ENCODE measurements at regions not wholly inside any gene's neighbourhood (a gene's known extent, or its start where the extent isn't known, plus 50 kb on each side); places are given as distances from the start of the nearest gene placed in this dataset.
A peak's percentile ranks its signal among the peaks of the same experiment; 100 is the strongest.

- Histone ChIP-seq H3K36me3 (ENCODE audit: control insufficient read depth, insufficient read depth, low read length) (no peaks in the 10 kb centered on the region), H3K27me3 (ENCODE audit: control insufficient read depth, insufficient read depth, low read length) (no peaks in the 10 kb centered on the region; the same call in 1 of the 2 replicates), H3K4me3 (ENCODE audit: low read depth, low read length) (no peak overlapping the region)
- ChIA-PET POLR2A (no interaction called here), CTCF (no interaction called here)
- TF ChIP-seq CTCF (IDR thresholded peaks at IDR 0.05; ENCODE audit: insufficient read depth, low read depth, low read length): no peak
- DNase-seq (ENCODE audit: low read depth): no peak
These were observed 299.6 kb downstream of the ADGRG6 start for GRCh38 chr6:142601427-142601826.

GRCh38 chr6:142602972-142603371 lies 301.2 kb downstream of the ADGRG6 start:
- H3K4me3 ChIP-seq (ENCODE audit: low read depth, low read length): no peak overlapping the region
- no peak for DNase-seq (ENCODE audit: low read depth)
- no peaks in the 10 kb centered on the region; the same call in 1 of the 2 replicates for H3K27me3 ChIP-seq (ENCODE audit: control insufficient read depth, insufficient read depth, low read length)
- no peaks in the 10 kb centered on the region for H3K36me3 ChIP-seq (ENCODE audit: control insufficient read depth, insufficient read depth, low read length)
- ChIA-PET POLR2A (no interaction called here), CTCF (interaction anchor here (0.7 kb wide), 1 partner anchor 128 kb away, joined by 3 read pairs; no protein-coding TSS in a partner anchor)
- TF ChIP-seq CTCF (IDR thresholded peaks at IDR 0.05; ENCODE audit: insufficient read depth, low read depth, low read length): no peak

- no peak overlapping the region for H3K4me3 ChIP-seq (ENCODE audit: low read depth, low read length)
- no peak for TF ChIP-seq CTCF (IDR thresholded peaks at IDR 0.05; ENCODE audit: insufficient read depth, low read depth, low read length)
- peaks cover 4% of the 10 kb centered on the region for H3K27me3 ChIP-seq (ENCODE audit: control insufficient read depth, insufficient read depth, low read length)
- ChIA-PET POLR2A (no interaction called here), CTCF (no interaction called here)
- DNase-seq (ENCODE audit: low read depth): peak; percentile 14
- no peaks in the 10 kb centered on the region for H3K36me3 ChIP-seq (ENCODE audit: control insufficient read depth, insufficient read depth, low read length)
These were observed 304.2 kb downstream of the ADGRG6 start for GRCh38 chr6:142605922-142606485.

- Histone ChIP-seq H3K36me3 (ENCODE audit: control insufficient read depth, insufficient read depth, low read length) (no peaks in the 10 kb centered on the region), H3K4me3 (ENCODE audit: low read depth, low read length) (no peak overlapping the region), H3K27me3 (ENCODE audit: control insufficient read depth, insufficient read depth, low read length) (peaks cover 7% of the 10 kb centered on the region)
- DNase-seq (ENCODE audit: low read depth): no peak
- TF ChIP-seq CTCF (IDR thresholded peaks at IDR 0.05; ENCODE audit: insufficient read depth, low read depth, low read length): no peak
- ChIA-PET POLR2A (no interaction called here), CTCF (no interaction called here)
These were observed 311.1 kb downstream of the ADGRG6 start for GRCh38 chr6:142612956-142613355.

GRCh38 chr6:142613981-142614380 lies 312.2 kb downstream of the ADGRG6 start:
- Histone ChIP-seq H3K36me3 (ENCODE audit: control insufficient read depth, insufficient read depth, low read length) (no peaks in the 10 kb centered on the region), H3K4me3 (ENCODE audit: low read depth, low read length) (no peak overlapping the region), H3K27me3 (ENCODE audit: control insufficient read depth, insufficient read depth, low read length) (peaks cover 11% of the 10 kb centered on the region)
- DNase-seq (ENCODE audit: low read depth): no peak
- ChIA-PET CTCF (no interaction called here), POLR2A (no interaction called here)
- no peak for TF ChIP-seq CTCF (IDR thresholded peaks at IDR 0.05; ENCODE audit: insufficient read depth, low read depth, low read length)
